ENCODE measurements at regions not wholly inside any gene's neighbourhood (a gene's known extent, or its start where the extent isn't known, plus 50 kb on each side); places are given as distances from the start of the nearest gene placed in this dataset.
"Not testable (repeated sequence)": the region's sequence is repeated elsewhere in the genome, so short reads cannot be mapped to it uniquely, and the experiment has no call there.

- DNase-seq (ENCODE audit: extremely low spot score): no peak
- ChIA-PET POLR2A (interaction anchor here (1.3 kb wide), 1 partner anchor 124 kb away, joined by 6 read pairs; the partner anchor contains the start of gene MB21D2), CTCF (interaction anchor here (0.6 to 3.2 kb wide), 5 partner anchors 14 to 240 kb away, joined by 3 to 22 read pairs (median 3); no protein-coding TSS in a partner anchor)
Measured at GRCh38 chr3:193040836-193041672, 123.4 kb upstream of the MB21D2 start.

GRCh38 chr3:193046371-193046770, 128.7 kb upstream of the MB21D2 start:
- CTCF ChIA-PET: interaction anchor here (0.8 kb wide), 1 partner anchor 114 kb away, joined by 3 read pairs; no protein-coding TSS in a partner anchor
- DNase-seq (ENCODE audit: extremely low spot score): no peak
- no peak for TF ChIP-seq SP1 (IDR thresholded peaks at IDR 0.05)
- no peak for TF ChIP-seq ZNF384 (IDR thresholded peaks at IDR 0.05)
- TF ChIP-seq PKNOX1 (IDR thresholded peaks at IDR 0.05): no peak
- TF ChIP-seq L3MBTL2 (conservative IDR thresholded peaks at IDR 0.05): no peak
- no peak for TF ChIP-seq CTBP1 (IDR thresholded peaks at IDR 0.05; ENCODE audit: borderline replicate concordance)
- TF ChIP-seq FOXM1 (IDR thresholded peaks at IDR 0.05; ENCODE audit: borderline replicate concordance): no peak
- no peak for TF ChIP-seq LEF1 (IDR thresholded peaks at IDR 0.05; ENCODE audit: borderline replicate concordance)
- TF ChIP-seq FOXK2 (IDR thresholded peaks at IDR 0.05): no peak
- no peak for TF ChIP-seq BHLHE40 (IDR thresholded peaks at IDR 0.05; ENCODE audit: borderline replicate concordance)
- no peak for TF ChIP-seq NFRKB (IDR thresholded peaks at IDR 0.05)
- TF ChIP-seq ELF4 (IDR thresholded peaks at IDR 0.05): no peak
- TF ChIP-seq HDGF (IDR thresholded peaks at IDR 0.05; ENCODE audit: borderline replicate concordance): no peak
- TF ChIP-seq TARDBP (IDR thresholded peaks at IDR 0.05): no peak
- POLR2A ChIA-PET: no interaction called here

More at GRCh38 chr3:193040836-193041672, 123.4 kb upstream of the MB21D2 start:
- TF ChIP-seq L3MBTL2 (conservative IDR thresholded peaks at IDR 0.05): no peak
- TF ChIP-seq PKNOX1 (IDR thresholded peaks at IDR 0.05): peak; percentile 28

GRCh38 chr3:193047461-193047860, 129.8 kb upstream of the MB21D2 start:
- POLR2A ChIA-PET, CTCF ChIA-PET: not testable (repeated sequence)

GRCh38 chr3:193048127-193048526, 130.5 kb upstream of the MB21D2 start:
- CTCF ChIA-PET: no interaction called here
- POLR2A ChIA-PET: no interaction called here
- no peak for TF ChIP-seq BHLHE40 (IDR thresholded peaks at IDR 0.05; ENCODE audit: borderline replicate concordance)
- no peak for TF ChIP-seq FOXK2 (IDR thresholded peaks at IDR 0.05)
- TF ChIP-seq L3MBTL2 (conservative IDR thresholded peaks at IDR 0.05): no peak
- no peak for TF ChIP-seq ARNT (IDR thresholded peaks at IDR 0.05)
- no peak for TF ChIP-seq SP1 (IDR thresholded peaks at IDR 0.05)
- TF ChIP-seq PKNOX1 (IDR thresholded peaks at IDR 0.05): no peak
- DNase-seq (ENCODE audit: extremely low spot score): no peak

More at GRCh38 chr3:193047461-193047860, 129.8 kb upstream of the MB21D2 start:
- DNase-seq (ENCODE audit: extremely low spot score): not testable (repeated sequence)

- CTCF ChIA-PET: no interaction called here
- DNase-seq (ENCODE audit: extremely low spot score): no peak
- POLR2A ChIA-PET: no interaction called here
- no peak for TF ChIP-seq L3MBTL2 (conservative IDR thresholded peaks at IDR 0.05)
- TF ChIP-seq SP1 (IDR thresholded peaks at IDR 0.05): no peak
- TF ChIP-seq ZNF384 (IDR thresholded peaks at IDR 0.05): no peak
- no peak for TF ChIP-seq BHLHE40 (IDR thresholded peaks at IDR 0.05; ENCODE audit: borderline replicate concordance)
- no peak for TF ChIP-seq CTBP1 (IDR thresholded peaks at IDR 0.05; ENCODE audit: borderline replicate concordance)
- no peak for TF ChIP-seq LEF1 (IDR thresholded peaks at IDR 0.05; ENCODE audit: borderline replicate concordance)
- no peak for TF ChIP-seq TARDBP (IDR thresholded peaks at IDR 0.05)
- no peak for TF ChIP-seq ARNT (IDR thresholded peaks at IDR 0.05)
- TF ChIP-seq FOXK2 (IDR thresholded peaks at IDR 0.05): no peak
- no peak for TF ChIP-seq FOXA1 (IDR thresholded peaks at IDR 0.05)
- TF ChIP-seq NFRKB (IDR thresholded peaks at IDR 0.05): no peak
Measured at GRCh38 chr3:193049935-193050334, 132.3 kb upstream of the MB21D2 start.

- POLR2A ChIA-PET: no interaction called here
- CTCF ChIA-PET: no interaction called here
- no peak for DNase-seq (ENCODE audit: extremely low spot score)
- TF ChIP-seq TARDBP (IDR thresholded peaks at IDR 0.05) (no peak), BHLHE40 (IDR thresholded peaks at IDR 0.05; ENCODE audit: borderline replicate concordance) (no peak), HDGF (IDR thresholded peaks at IDR 0.05; ENCODE audit: borderline replicate concordance) (no peak), FOXM1 (IDR thresholded peaks at IDR 0.05; ENCODE audit: borderline replicate concordance) (no peak), NFRKB (IDR thresholded peaks at IDR 0.05) (no peak), ARNT (IDR thresholded peaks at IDR 0.05) (no peak), LEF1 (IDR thresholded peaks at IDR 0.05; ENCODE audit: borderline replicate concordance) (no peak), CTBP1 (IDR thresholded peaks at IDR 0.05; ENCODE audit: borderline replicate concordance) (no peak), PKNOX1 (IDR thresholded peaks at IDR 0.05) (no peak), SUZ12 (IDR thresholded peaks at IDR 0.05) (no peak), L3MBTL2 (conservative IDR thresholded peaks at IDR 0.05) (no peak), FOXK2 (IDR thresholded peaks at IDR 0.05) (no peak), SP1 (IDR thresholded peaks at IDR 0.05) (no peak), ZNF384 (IDR thresholded peaks at IDR 0.05) (no peak)
Measured at GRCh38 chr3:193051314-193051713, 133.7 kb upstream of the MB21D2 start.

All from HEK293T (cell line).